ENCODE measurements at regions not wholly inside any gene's neighbourhood (a gene's known extent, or its start where the extent isn't known, plus 50 kb on each side); places are given as distances from the start of the nearest gene placed in this dataset.
"Not testable (repeated sequence)": the region's sequence is repeated elsewhere in the genome, so short reads cannot be mapped to it uniquely, and the experiment has no call there.

GRCh38 chr21:35274923-35275322 lies 225.8 kb upstream of the RUNX1 start:
- H3K4me1 Mint-ChIP-seq (ENCODE audit: low read depth, unreplicated experiment): no peaks in the 10 kb centered on the region
- DNase-seq: no peak
- H3K27me3 Mint-ChIP-seq (ENCODE audit: unreplicated experiment): no peaks in the 10 kb centered on the region
- no peak overlapping the region for H3K27ac Mint-ChIP-seq (ENCODE audit: unreplicated experiment)
- H3K36me3 Mint-ChIP-seq (ENCODE audit: unreplicated experiment): no peaks in the 10 kb centered on the region
- H3K9me3 Mint-ChIP-seq (ENCODE audit: unreplicated experiment): peaks cover 4% of the 10 kb centered on the region
- no peak for TF ChIP-seq CTCF (IDR thresholded peaks at IDR 0.05; ENCODE audit: partially characterized antibody, unreplicated experiment)
- no peak overlapping the region for H3K4me3 Mint-ChIP-seq (ENCODE audit: unreplicated experiment)

- no peak for DNase-seq
- Mint-ChIP-seq H3K4me3 (ENCODE audit: unreplicated experiment) (no peak overlapping the region), H3K27ac (ENCODE audit: unreplicated experiment) (no peak overlapping the region), H3K36me3 (ENCODE audit: unreplicated experiment) (no peaks in the 10 kb centered on the region), H3K27me3 (ENCODE audit: unreplicated experiment) (peaks cover 4% of the 10 kb centered on the region), H3K4me1 (ENCODE audit: low read depth, unreplicated experiment) (no peaks in the 10 kb centered on the region), H3K9me3 (ENCODE audit: unreplicated experiment) (peaks cover 4% of the 10 kb centered on the region)
- no peak for TF ChIP-seq CTCF (IDR thresholded peaks at IDR 0.05; ENCODE audit: partially characterized antibody, unreplicated experiment)
These were observed 225.0 kb upstream of the RUNX1 start for GRCh38 chr21:35274090-35274489.

- Mint-ChIP-seq H3K27ac (ENCODE audit: unreplicated experiment) (no peak overlapping the region), H3K9me3 (ENCODE audit: unreplicated experiment) (peaks cover 4% of the 10 kb centered on the region), H3K36me3 (ENCODE audit: unreplicated experiment) (no peaks in the 10 kb centered on the region), H3K4me1 (ENCODE audit: low read depth, unreplicated experiment) (no peaks in the 10 kb centered on the region), H3K27me3 (ENCODE audit: unreplicated experiment) (peaks cover 4% of the 10 kb centered on the region), H3K4me3 (ENCODE audit: unreplicated experiment) (no peak overlapping the region)
- DNase-seq: no peak
- no peak for TF ChIP-seq CTCF (IDR thresholded peaks at IDR 0.05; ENCODE audit: partially characterized antibody, unreplicated experiment)
These were observed 224.2 kb upstream of the RUNX1 start for GRCh38 chr21:35273333-35273732.

GRCh38 chr21:35271344-35272118 lies 222.4 kb upstream of the RUNX1 start:
- not testable (repeated sequence) for H3K9me3 Mint-ChIP-seq (ENCODE audit: unreplicated experiment); H3K27me3 Mint-ChIP-seq (ENCODE audit: unreplicated experiment); H3K36me3 Mint-ChIP-seq (ENCODE audit: unreplicated experiment); DNase-seq; H3K4me3 Mint-ChIP-seq (ENCODE audit: unreplicated experiment); H3K4me1 Mint-ChIP-seq (ENCODE audit: low read depth, unreplicated experiment); H3K27ac Mint-ChIP-seq (ENCODE audit: unreplicated experiment)

- Mint-ChIP-seq H3K36me3 (ENCODE audit: unreplicated experiment) (peaks cover 4% of the 10 kb centered on the region), H3K27ac (ENCODE audit: unreplicated experiment) (no peak overlapping the region), H3K27me3 (ENCODE audit: unreplicated experiment) (peaks cover 6% of the 10 kb centered on the region), H3K4me1 (ENCODE audit: low read depth, unreplicated experiment) (no peaks in the 10 kb centered on the region), H3K9me3 (ENCODE audit: unreplicated experiment) (peaks cover 4% of the 10 kb centered on the region), H3K4me3 (ENCODE audit: unreplicated experiment) (no peak overlapping the region)
- DNase-seq: no peak
- no peak for TF ChIP-seq CTCF (IDR thresholded peaks at IDR 0.05; ENCODE audit: partially characterized antibody, unreplicated experiment)
These were observed 219.7 kb upstream of the RUNX1 start for GRCh38 chr21:35268817-35269216.
